ENCODE measurements at regions not wholly inside any gene's neighbourhood (a gene's known extent, or its start where the extent isn't known, plus 50 kb on each side); places are given as distances from the start of the nearest gene placed in this dataset.
"Not testable (repeated sequence)": the region's sequence is repeated elsewhere in the genome, so short reads cannot be mapped to it uniquely, and the experiment has no call there.

- DNase-seq, result no peak
These were observed 149.5 kb upstream of the SVIL start for GRCh38 chr10:29784175-29784773.

- DNase-seq, result no peak
These were observed 148.6 kb upstream of the SVIL start for GRCh38 chr10:29783201-29783947.

GRCh38 chr10:29780639-29781038 is 145.9 kb upstream of the SVIL start:
- no peak for DNase-seq

- DNase-seq, result no peak
These were observed 145.3 kb upstream of the SVIL start for GRCh38 chr10:29780096-29780495.

GRCh38 chr10:29776246-29776645 is 141.5 kb upstream of the SVIL start:
- DNase-seq, result no peak

- no peak for DNase-seq
These were observed 139.7 kb upstream of the SVIL start for GRCh38 chr10:29774475-29774874.

- DNase-seq, result no peak
These were observed 138.9 kb upstream of the SVIL start for GRCh38 chr10:29773675-29774091.

- no peak for DNase-seq
These were observed 137.6 kb upstream of the SVIL start for GRCh38 chr10:29772403-29772802.

- DNase-seq, result no peak
These were observed 136.6 kb upstream of the SVIL start for GRCh38 chr10:29771376-29771775.

GRCh38 chr10:29769277-29769676 is 134.5 kb upstream of the SVIL start:
- DNase-seq, result not testable (repeated sequence)

- no peak for DNase-seq
These were observed 133.2 kb upstream of the SVIL start for GRCh38 chr10:29767968-29768367.

- no peak for DNase-seq
These were observed 132.0 kb upstream of the SVIL start for GRCh38 chr10:29766753-29767152.

- DNase-seq, result peak; percentile 14
These were observed 130.6 kb upstream of the SVIL start for GRCh38 chr10:29765330-29765729.

GRCh38 chr10:29763396-29763795 is 128.6 kb upstream of the SVIL start:
- no peak for DNase-seq

- no peak for DNase-seq
These were observed 127.1 kb upstream of the SVIL start for GRCh38 chr10:29761916-29762315.

GRCh38 chr10:29760138-29760900 is 125.5 kb upstream of the SVIL start:
- DNase-seq, result no peak

GRCh38 chr10:29757551-29758297 is 123.0 kb upstream of the SVIL start:
- DNase-seq, result no peak

GRCh38 chr10:29756451-29756850 is 121.7 kb upstream of the SVIL start:
- no peak for DNase-seq

- no peak for DNase-seq
These were observed 118.5 kb upstream of the SVIL start for GRCh38 chr10:29753283-29753682.

GRCh38 chr10:29751684-29752083 is 116.9 kb upstream of the SVIL start:
- DNase-seq, result no peak

GRCh38 chr10:29751240-29751639 is 116.5 kb upstream of the SVIL start:
- DNase-seq, result no peak

- no peak for DNase-seq
These were observed 114.4 kb upstream of the SVIL start for GRCh38 chr10:29749150-29749549.

GRCh38 chr10:29748109-29748650 is 113.4 kb upstream of the SVIL start:
- DNase-seq, result no peak

All from retina (tissue), 1 donor.